ENCODE measurements at regions not wholly inside any gene's neighbourhood (a gene's known extent, or its start where the extent isn't known, plus 50 kb on each side); places are given as distances from the start of the nearest gene placed in this dataset.

DNA sequence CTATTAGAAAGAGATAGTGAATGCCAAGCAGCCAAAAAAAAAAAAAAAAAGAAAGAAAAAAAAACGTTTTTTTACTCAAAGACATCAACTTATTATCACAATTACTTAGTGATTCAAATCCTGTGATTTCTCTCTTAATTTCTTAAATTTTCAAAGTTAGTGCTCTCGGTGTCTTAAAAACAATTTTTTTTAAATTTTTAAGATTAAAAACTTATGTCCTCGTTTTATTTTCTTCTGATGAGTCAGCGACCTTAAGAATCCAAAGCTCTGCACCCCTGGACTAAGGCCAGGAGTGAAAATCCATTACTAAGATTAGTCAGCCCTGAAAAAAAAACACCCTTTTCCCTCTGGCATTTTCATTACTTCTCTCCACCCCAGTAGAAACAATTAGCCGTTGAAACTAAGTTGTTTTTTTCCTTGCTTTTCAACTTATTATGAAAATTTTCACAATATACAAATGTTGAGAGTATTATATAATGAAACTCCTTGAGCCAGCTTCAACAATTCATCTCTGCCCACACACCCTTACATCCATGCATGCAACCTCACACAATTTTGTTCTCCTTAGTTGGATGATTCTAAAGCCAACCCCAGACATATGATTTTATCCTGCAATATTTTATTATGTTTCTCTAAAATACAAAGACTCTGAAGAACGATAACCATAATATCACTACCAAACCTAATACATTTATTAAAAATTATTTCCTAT lies 85.6 kb upstream of the CARMIL1 start:
- Histone ChIP-seq H3K4me3 (no peak overlapping the region), H3K27ac (peak overlapping the region; percentile 87 to 88), H3K27me3 (no peaks in the 10 kb centered on the region), H3K9me3 (no peaks in the 10 kb centered on the region), H3K36me3 (no peaks in the 10 kb centered on the region), H3K4me1 (peaks cover 12 to 24% of the 10 kb centered on the region in 2 donors)
- DNase-seq (ENCODE audit: low spot score in 2 of 2): no peak
- no peak for TF ChIP-seq CTCF (IDR thresholded peaks at IDR 0.05)
- intact Hi-C loops (cut with DNase I): loop anchor here (2.0 to 5.0 kb wide), 2 partner anchors 15 to 56 kb away; no protein-coding TSS in a partner anchor

DNA sequence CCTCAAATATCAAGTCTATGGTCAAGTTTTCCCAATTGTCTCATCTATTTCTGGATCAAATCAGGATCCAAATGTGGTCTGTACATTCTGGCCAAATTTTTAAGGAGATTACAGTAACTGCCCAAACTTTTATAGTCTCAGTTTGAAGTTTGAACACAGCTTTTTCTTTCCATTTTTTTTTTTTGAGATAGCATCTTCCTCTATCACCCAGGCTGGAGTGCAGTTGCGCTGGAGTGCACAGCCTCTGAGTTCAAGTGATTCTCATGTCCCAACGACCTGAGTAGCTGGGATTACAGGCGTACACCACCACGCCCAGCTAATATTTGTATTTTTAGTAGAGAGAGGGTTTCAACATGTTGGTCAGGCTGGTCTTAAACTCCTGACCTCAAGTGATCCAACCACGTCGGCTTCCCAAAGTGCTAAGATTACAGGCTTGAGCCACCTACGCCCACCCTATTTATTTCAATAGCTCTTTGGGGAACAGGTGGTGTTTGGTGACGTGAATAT lies 84.9 kb upstream of the CARMIL1 start:
- no peaks in the 10 kb centered on the region for H3K36me3 ChIP-seq
- peak overlapping the region; percentile 59 to 87 for H3K27ac ChIP-seq
- TF ChIP-seq CTCF (IDR thresholded peaks at IDR 0.05): no peak
- DNase-seq (ENCODE audit: low spot score in 2 of 2): no peak
- no peak overlapping the region for H3K4me3 ChIP-seq
- intact Hi-C loops (cut with DNase I): loop anchor here (5.0 kb wide), 1 partner anchor 57 kb away; no protein-coding TSS in a partner anchor
- H3K9me3 ChIP-seq: no peaks in the 10 kb centered on the region
- no peaks in the 10 kb centered on the region for H3K27me3 ChIP-seq
- H3K4me1 ChIP-seq: peaks cover 12 to 24% of the 10 kb centered on the region in 2 donors

DNA sequence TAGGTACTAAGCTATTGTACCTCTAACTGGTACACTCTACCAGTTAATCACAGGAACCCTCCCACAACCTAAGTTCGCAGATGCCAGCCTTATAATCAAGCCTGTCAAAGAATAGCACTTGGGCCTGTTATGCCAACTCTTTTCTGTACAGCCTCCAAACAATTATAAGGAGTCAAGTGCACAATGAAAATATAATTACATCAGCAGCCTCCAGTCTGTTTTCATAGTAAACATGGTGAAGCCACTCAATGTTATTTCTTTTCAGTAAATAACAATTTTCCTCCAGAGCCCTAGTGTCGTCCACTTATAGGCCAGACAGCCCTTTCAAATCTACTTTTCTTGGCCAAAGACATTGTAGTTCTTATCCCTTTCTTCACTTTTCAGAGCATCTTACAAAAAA lies 82.7 kb upstream of the CARMIL1 start:
- intact Hi-C loops (cut with DNase I): no loop called here
- H3K36me3 ChIP-seq: no peaks in the 10 kb centered on the region
- peaks cover 12 to 24% of the 10 kb centered on the region in 2 donors for H3K4me1 ChIP-seq
- DNase-seq (ENCODE audit: low spot score in 2 of 2): no peak
- TF ChIP-seq CTCF (IDR thresholded peaks at IDR 0.05): no peak
- no peaks in the 10 kb centered on the region for H3K27me3 ChIP-seq
- H3K9me3 ChIP-seq: no peaks in the 10 kb centered on the region
- H3K4me3 ChIP-seq: no peak overlapping the region
- peak overlapping the region; percentile 15 to 58 for H3K27ac ChIP-seq

- intact Hi-C loops (cut with DNase I): no loop called here
Measured at GRCh38 chr6:25197111-25197510, 82.1 kb upstream of the CARMIL1 start.

GRCh38 chr6:25199544-25199943 lies 79.6 kb upstream of the CARMIL1 start:
- no peak for TF ChIP-seq CTCF (IDR thresholded peaks at IDR 0.05)
- Histone ChIP-seq H3K27me3 (no peaks in the 10 kb centered on the region), H3K9me3 (peaks cover 0 to 5% of the 10 kb centered on the region in 2 donors), H3K4me1 (peaks cover under 1 to 8% of the 10 kb centered on the region in 2 donors), H3K36me3 (no peaks in the 10 kb centered on the region), H3K4me3 (no peak overlapping the region), H3K27ac (no peak overlapping the region)
- DNase-seq (ENCODE audit: low spot score in 2 of 2): no peak
- intact Hi-C loops (cut with DNase I): no loop called here

More at GRCh38 chr6:25197111-25197510, 82.1 kb upstream of the CARMIL1 start:
- Histone ChIP-seq H3K36me3 (no peaks in the 10 kb centered on the region), H3K27ac (no peak overlapping the region), H3K27me3 (no peaks in the 10 kb centered on the region), H3K4me3 (no peak overlapping the region), H3K4me1 (peaks cover 12 to 25% of the 10 kb centered on the region in 2 donors), H3K9me3 (no peaks in the 10 kb centered on the region)
- no peak for TF ChIP-seq CTCF (IDR thresholded peaks at IDR 0.05)
- no peak for DNase-seq (ENCODE audit: low spot score in 2 of 2)
